NK-92 treated with Interleukin-12 subunit alpha and Interleukin-12 subunit beta, amount 100 ng/mL, for 24 hours (cell line): ENCODE measurements at regions not wholly inside any gene's neighbourhood (a gene's known extent, or its start where the extent isn't known, plus 50 kb on each side); places are given as distances from the start of the nearest gene placed in this dataset.
"Not testable (repeated sequence)": the region's sequence is repeated elsewhere in the genome, so short reads cannot be mapped to it uniquely, and the experiment has no call there.

ENCODE experiments used
- DNase-seq: peaks from one replicate; lab custom pipeline; 2025; lab: John Stamatoyannopoulos, UW

DNA sequence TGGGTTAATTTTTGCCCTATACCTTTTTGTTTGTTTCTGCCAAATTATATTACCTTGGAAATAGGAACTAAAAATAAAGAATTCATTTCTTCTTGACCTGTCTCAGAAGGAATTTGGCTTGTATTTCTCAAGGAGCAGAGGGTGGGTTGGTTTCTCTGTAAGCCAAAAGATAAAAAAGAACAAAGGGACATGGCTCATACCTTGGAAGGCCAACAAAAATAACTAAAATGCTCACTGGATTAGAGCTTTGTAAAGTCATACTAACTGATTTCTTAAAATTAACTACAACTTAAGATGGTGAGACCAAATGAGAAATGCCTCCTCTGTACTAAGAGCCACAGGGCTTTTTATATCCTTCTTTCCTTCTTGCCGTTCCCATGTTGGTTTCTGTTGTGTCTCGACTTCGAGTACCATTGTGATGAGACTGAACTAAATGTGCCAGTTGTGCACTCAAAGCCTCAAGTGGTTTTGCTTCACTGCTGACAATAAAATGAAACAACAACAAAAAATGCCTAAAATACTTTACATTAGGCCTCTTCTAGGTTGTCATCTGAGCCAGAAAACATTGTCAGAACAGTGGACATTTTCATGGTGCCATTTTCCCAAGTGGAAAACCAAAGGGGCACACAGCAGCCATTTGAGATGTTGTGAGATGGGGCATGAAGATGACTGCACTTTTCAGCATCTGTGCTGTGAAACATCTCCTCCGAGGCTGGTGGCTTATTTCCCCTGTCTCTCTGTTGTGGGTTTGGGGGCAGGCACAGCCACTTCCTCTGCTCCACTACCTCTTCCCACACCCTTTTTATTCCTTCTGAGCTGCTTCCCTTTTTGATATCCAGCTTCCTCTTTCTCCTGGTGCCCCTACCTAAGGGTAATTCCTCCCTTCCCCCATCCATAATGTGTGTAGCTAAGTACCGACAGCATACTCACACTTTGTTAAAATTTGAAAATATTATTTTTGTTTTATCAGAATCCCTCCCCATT, 51.8 kb upstream of the AGR3 start:
- no peak for DNase-seq

DNA sequence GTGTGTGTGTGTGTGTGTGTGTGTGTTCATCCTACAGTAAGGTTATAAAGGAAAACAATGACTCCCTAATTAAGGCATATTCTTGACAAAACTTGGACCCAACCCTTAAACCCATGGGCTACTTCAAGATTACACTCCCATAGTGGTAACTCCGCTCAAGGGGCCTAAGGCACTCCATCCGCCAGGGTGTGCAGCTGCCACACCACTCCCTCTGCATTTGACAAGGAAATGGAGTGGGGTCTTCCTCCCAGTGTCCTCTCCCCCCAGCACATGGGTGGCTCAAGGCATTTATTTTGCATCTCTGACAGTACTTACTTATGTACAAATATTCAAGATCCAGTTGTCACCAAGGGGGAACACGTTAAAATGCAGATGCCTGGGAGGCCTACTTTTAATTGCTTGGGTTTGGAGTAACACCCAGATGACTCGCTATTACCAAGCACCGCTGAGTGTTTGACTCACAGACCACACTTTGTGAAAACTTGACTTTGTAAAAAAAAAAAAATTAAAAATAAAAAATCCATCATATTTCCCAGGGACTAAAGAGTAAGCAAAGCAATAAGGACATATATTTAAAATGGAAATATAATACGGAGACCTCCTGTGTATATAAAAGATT, 53.0 kb upstream of the AGR3 start:
- peak; percentile 4 for DNase-seq

DNA sequence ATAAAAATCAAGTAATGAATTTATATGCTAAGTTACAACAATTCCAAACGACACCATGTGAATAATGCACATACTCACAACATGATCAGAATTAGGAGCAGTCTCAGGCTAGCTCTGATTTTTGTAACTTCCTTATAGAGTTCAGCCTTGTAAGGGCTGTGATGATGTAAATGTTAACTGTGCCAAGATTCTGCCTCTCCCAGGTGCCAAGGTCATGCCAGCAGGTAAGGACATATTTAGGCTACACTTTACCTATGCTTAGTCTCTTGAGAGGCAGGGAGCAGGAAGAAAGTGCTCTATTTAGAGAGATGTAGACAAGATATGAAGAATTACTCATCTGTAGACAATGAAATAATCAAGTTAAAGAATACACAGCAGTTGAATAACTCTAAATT, 53.6 kb upstream of the AGR3 start:
- DNase-seq = no peak

DNA sequence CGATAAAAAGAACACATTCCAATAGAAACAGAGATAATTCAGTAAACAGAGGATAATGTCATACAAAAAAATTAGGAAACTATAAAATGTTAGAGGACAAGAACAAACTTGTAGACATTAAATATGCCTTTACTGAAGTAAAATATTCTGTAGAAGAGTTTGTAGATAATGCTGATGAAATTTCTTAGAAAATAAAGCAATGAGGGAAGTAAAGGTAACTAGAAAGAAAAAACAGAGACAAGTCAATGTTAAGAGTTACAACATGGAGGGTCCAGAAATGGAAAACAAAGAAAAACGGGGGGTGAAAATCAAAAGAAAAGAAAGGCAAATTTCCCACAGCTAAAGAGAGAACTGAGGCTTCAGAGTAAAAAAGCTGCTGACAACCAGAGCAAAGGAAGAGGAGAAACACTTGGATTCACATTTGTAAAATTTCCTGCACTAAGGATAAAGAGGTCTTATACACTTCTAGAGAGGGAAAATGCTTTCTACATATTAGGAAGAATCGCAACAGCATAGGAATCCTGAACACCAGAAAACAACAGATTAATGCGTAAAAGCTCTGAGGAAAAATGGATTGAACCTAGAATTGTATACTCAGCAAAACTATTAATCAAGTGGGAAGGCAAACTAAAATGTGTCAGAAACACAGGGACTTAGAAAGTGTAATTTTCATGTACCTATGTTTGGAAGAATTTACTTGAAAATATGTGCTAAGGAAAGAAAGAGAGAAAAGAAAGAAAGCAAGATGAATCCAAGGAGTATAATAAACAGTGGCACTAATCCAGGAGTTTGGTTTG, 55.0 kb upstream of the AGR3 start:
- DNase-seq = no peak

DNA sequence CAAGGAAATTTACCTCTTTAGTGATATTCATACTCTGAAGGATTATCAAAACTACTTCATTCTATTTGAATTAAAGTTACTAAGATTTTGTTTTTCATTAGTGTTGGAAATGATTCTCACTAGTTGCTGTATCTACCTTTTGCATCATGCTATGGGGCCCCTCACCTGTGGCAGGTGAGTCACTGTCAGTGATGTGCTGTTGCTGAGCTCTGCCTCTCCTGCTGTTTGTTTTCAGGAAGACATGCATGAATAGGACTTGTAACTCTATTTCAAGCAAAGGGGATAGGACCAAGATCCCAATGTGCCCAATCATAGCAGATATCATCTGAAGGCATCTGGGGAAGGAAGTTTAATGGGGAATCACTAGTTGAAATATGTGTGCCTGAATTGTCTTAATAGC, 57.4 kb upstream of the AGR3 start:
- DNase-seq = no peak

DNA sequence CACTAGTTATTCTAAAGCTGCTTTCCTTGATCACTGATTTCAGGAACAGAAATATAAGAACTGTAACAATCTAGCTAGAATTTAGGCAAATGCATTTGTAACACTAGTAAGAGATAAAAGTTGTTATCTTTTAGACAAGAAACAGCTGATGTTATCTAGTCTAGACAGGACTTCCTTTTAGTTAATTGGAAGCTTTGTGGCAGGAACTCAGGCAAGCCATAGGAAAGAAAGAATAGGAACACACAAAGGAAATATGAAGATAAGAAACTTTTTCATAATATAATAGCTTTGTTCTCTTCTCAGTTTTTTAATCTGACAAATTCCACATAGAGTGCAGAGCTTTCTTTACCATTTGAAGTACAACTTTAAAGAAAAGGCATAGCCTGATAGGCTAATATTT, 59.0 kb upstream of the AGR3 start:
- no peak for DNase-seq

DNA sequence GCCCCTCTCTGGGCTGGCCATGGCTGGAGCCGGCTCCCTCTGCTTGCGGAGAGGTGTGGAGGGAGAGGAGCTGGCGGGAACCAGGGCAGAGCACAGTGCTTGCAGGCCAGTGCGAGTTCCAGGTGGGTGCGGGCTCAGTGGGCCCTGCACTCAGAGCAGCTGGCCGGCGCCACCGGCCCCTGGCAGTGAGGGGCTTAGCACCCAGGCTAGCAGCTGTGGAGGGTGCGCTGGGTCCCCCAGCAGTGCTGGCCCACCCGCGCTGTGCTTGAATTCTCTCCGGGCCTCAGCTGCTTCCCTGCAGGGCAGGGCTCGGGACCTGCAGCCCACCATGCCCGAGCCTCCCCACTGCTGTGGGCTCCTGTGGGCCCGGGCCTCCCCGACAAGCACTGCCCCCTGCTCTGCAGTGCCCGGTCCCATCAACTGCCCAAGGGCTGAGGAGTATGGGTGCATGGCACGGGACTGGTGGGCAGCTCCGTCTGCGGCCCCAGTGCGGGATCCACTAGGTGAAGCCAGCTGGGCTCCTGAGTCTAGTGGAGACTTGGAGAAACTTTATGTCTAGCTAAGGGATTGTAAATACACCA, 61.2 kb upstream of the AGR3 start:
- DNase-seq = no peak

DNA sequence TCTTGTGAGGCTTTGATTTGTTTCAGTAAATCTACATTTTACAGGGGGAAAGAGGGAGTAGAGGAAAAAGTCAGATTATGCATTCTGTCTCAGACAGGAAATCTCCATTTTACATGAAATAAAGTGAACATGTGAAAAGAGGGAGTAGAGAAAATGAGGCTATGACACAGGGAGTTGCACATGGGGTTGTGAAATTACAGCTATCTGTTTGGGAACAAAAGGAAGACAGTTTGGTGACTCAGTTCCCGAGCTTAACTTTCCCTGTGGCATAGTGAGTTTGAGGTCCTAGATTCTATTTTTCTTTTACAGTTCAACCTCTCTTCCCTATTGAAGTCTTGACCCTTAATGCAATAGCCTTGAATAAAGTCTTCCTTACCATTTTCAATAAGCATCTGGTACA, 63.2 kb upstream of the AGR3 start:
- DNase-seq = no peak

DNA sequence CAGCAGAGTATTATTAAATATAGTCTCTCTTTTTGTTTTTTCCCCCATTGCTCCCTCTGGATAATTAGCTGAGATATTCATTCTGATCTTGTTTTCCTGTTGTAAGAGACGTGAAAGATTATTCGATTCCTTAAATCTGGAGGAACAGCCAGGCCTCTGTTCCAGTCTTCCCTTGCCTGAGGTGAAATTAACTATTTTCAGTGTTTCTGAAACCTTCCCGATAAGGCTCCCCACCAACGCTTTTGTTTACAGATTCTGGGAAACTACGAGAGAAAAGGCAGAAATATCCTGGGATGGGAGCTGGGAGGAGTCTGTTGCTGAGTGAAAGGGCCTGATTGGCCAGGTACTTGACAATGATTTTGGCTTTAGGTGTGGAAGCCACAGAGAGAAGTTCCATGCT, 63.6 kb upstream of the AGR3 start:
- DNase-seq = no peak

DNA sequence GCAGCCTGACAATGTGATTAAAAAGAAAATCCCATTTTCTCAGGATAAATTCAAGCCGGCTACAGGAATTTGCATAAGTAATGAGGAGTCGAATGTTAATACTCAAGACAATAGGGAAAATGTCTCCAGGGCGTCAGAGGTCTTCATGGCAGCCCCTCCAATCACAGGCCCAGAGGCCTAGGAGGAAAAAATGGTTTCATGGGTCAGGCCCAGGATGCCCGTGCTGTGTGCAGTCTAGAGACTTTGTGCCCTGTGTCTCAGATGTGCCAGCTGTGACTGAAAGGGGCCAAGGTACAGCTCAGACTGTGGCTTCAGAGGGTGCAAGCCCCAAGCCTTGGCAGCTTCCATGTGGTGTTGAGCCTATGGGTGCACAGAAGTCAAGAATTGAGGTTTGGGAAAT, 66.3 kb upstream of the AGR3 start:
- DNase-seq = not testable (repeated sequence)

DNA sequence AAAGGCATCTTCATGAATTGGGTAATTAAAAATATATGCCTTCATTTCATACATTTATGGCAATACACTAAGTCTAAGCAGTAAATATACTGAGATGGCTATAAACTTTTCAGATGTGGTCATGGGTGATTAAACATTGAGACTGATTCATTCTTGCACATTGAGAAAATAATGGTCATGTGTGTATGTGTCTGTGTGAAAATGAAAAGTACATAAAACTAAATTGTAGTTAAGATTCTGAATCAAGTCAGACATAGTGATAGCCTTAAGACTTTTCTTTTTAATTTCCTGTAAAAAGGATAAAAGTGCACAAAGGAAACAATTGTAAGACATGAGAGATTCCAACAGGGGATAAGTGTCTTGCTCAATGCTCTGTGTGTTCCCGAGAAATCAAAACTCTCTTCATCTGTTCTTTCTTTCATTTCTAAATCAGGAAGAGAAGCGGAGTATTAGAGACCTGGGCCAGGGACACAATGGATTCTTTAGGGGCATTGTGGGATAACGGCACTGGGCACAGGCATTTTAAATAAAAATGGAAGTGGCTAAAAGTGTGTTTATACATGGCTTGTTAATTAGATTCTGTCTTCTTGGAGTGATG, 69.8 kb upstream of the AGR3 start:
- no peak for DNase-seq

DNA sequence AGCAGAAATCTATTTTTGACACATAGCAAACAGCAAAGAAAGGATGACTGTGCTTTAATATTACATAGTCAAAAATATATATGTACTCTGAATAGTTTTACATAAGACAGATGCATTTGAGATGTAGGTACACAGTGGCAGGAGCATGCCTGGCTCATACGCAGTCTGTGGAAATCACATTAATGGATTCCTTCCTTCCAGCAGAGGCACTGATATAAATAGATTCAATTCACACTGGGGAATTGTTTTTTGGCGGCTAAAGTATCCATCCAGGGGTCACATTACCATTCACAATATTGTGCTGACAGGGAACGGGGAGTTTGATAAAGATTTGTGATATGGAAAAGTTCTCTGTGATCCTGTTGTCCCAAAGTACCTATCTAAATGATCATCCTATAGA, 72.5 kb upstream of the AGR3 start:
- DNase-seq = no peak

DNA sequence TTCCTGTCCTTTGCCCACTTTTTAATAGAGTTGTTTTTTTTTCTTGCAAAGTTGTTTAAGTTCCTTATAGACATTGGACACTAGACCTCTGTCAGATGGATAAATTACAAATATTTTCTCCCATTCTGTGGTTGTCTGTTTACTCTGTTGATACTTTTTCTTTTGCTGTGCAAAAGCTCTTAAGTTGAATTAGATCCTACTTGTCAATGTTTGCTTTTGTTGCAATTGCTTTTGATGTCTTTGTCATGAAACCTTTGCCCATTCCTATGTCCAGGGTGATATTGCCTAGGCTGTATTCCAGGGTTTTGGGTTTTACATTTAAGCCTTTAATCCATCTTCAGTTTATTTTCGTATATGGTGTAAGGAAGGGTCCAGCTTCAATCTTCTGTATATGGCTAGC, 76.9 kb upstream of the AGR3 start:
- no peak for DNase-seq

DNA sequence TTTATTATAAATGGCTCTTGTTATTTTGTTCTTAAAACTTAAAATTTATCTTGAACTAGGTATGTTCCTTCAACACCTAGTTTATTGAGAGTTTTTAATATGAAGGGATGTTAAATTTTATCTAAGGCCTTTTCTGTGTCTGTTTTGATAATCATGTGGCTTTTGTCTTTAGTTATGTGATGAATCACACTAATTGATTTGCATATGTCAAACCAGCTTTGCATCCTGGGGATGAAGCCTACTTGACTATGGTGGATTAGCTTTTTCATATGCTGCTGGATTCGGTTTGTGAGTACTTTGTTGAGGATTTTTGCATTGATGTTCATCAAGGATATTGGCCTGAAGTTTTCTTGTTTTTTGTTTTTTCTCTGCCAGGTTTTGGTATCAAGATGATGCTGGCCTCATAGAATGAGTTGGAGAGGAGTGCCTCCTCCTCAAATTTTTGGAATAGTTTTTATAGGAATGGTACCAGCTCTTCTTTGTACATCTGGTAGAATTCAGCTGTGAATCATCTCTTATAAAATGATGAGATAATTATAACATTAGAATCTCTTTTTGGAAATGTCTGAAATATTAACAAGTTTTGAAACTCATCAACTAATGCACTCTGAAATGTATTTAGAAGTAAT, 78.7 kb upstream of the AGR3 start:
- DNase-seq = no peak

DNA sequence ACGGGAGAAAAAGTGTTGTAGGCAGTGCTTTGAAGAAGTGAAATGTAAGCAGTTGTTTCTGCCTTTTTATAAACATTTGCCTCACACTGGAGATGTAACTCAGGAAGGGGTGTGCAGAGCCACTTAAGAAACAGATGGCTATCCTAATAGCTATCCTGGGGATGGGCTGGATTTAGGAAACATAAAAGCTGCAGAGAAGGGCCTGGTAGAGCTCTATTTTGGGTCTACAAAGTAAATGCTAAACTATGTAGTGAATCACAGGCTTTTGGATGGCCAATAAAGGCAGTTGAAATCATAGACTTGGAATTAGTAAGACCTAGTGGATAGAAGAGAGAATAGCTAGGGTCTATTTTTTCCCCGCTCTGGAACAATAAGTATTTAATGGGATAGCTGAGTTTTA, 79.9 kb upstream of the AGR3 start:
- no peak for DNase-seq

DNA sequence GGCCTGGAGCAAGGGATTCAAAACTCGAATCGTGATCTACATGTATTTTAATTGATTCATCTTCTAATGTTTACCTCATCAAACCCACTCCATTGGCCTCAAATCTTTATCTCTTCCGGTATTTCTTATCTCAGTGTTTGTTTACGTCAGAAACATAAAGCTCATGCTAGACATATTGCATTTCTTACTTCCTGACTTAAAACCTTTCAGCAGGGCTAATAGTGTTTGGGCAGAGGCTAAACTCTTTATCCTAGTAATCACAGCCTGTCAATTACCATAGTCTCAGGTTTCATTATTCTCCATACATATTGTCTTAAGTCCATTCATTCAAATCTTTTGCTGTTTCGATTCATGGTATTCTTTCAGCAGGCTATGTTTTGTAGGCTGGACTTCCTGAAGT, 81.3 kb upstream of the AGR3 start:
- DNase-seq = no peak

DNA sequence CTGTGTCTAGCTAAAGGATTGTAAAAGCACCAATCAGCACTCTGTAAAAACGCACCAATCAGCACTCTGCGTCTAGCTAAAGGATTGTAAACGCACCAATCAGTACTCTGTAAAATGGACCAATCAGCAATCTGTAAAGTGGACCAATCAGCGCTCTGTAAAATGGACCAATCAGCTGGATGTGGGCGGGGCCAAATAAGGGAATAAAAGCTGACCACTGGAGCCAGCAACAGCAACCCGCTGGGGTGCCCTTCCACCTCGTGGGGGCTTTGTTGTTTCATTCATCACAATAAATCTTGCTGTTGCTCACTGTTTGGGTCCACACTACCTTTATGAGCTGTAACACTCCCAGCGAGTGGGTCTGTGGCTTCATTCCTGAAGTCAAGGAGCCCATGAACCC, 83.9 kb upstream of the AGR3 start:
- DNase-seq = not testable (repeated sequence)

DNA sequence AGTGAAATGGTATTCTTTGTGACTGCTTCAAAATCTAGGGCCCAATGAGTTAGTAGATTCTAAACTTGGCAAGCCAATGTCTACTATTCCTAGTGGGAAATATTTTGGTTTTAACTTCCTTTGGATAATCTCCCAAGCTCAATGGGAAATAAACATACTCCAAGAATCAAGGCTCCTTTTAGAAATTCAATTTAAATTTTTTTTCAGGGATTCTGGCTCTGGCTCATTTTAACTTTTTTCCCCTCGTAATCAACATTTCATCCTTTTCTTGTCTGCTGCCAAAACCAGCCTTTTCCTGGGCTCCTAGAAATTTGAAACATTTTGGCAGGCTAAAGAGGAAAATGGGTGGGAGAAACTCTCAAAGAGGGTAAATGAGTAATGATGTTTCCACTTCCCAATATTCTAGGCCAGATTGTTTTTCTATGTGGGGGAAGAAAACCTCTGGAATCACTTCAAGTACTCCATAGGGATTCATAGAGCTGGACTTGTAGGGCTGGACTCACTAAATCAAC, 85.6 kb upstream of the AGR3 start:
- DNase-seq = no peak

DNA sequence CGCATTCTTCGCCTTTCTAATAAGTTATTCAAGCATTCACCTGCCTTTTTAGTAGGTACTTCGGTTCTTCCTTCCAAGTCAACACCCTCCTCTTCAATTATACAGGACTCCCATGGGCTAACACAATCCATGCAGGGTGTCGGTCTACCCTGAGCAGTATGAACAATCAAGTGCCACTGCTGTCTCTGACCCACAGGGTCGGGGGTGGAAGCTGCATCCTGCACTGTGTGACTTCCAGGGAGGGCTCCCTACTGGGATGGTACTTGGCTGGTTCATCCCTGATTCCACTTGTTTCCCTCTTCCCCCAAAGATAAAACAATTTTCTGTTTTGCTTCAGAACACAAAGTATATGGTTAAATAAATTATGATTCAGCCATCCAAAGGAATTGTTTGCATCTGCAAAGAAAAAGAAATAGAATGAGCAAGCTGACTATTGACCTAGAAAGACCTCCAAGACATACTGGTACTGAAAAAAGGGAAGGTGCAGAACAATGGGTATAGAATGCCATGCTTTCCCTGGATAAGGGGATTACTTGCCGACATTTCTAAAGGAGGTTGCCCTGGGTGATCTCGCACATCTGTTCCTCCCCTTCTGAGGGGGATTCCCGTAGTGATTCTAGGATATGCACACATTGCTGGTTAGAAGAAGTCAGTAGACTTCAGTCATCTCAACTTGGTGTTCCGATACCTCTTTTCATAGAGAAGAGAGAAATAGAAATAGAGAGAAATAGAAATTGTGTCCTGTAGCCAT, 89.1 kb upstream of the AGR3 start:
- no peak for DNase-seq

DNA sequence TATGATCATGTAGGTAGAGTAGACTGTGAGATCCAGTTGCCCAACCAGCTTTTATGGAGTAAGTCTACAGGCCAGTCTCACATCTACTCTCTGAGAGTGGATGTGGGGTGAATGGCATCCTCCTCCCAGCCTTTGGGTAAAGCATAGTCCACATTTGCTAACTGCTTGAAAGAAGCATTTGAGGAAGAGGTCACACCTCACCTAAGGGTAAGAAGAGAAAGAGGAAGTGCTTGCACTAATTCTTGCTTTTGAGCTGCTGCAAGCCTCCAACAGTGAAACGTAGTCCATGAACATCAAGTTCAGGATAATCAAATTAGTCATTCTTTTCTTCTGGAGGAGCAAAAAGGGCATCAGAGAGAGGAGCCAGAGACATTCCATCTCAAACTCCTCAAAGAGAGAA, 93.9 kb upstream of the AGR3 start:
- DNase-seq = no peak
